Hematopoietic multipotent progenitor cell treated with erythropoietin and hydrocortisone succinate and interleukin-3 and kit ligand, for 8 days (in vitro differentiated cells): ENCODE measurements at regions not wholly inside any gene's neighbourhood (a gene's known extent, or its start where the extent isn't known, plus 50 kb on each side); places are given as distances from the start of the nearest gene placed in this dataset.

ENCODE experiments used
- DNase-seq: peaks from one replicate; pipeline ENCODE4 v3.0.0-alpha.2; 2015

DNA sequence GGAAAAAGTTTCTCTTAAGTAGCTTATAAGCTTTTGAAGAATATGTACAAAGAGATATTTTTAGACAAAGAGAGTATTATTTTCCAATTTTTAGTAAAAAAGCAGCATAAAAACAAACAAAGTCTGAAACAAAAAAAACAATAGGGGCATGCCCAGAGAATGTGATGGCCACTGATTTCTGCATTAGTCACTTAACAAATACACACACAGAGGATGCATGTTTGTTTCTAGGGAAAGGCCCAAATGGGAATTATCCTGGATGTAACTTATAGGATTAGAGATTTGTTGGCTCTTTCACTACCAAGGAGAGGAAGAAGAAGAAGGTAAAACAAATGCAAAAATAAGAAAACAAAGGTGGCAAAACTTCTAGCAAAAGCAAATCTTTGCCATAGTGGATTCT lies 95.9 kb upstream of the SCOC start:
- DNase-seq: no peak

DNA sequence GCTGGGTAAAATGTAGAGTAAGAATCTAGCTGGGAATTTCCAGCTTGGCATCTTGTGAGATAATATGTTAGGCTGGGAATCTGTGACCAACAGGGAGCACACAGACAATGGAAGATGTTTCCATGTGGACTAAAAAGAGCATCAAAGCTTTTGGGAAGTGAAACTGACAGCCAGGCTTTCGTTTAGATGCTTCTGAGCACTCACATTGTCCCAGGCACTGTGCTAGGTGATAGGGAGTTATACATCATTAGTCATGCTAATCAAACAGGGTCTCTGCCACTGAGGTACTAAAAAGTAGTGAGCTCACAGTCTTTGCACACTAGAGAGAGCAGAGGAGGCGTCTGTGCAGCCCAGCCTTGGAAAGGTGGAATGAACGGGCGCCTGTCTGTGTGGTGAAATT lies 101.9 kb upstream of the SCOC start:
- DNase-seq: no peak

- no peak for DNase-seq
Observed at GRCh38 chr4:140269369-140269768, 104.1 kb upstream of the SCOC start.

- DNase-seq: no peak
Observed at GRCh38 chr4:140268186-140268841, 105.1 kb upstream of the SCOC start.

- no peak for DNase-seq
Observed at GRCh38 chr4:140267576-140267975, 105.9 kb upstream of the SCOC start.

GRCh38 chr4:140266958-140267568 lies 106.4 kb upstream of the SCOC start:
- DNase-seq: no peak

GRCh38 chr4:140260227-140260626 lies 106.2 kb upstream of the MAML3 start:
- no peak for DNase-seq

DNA sequence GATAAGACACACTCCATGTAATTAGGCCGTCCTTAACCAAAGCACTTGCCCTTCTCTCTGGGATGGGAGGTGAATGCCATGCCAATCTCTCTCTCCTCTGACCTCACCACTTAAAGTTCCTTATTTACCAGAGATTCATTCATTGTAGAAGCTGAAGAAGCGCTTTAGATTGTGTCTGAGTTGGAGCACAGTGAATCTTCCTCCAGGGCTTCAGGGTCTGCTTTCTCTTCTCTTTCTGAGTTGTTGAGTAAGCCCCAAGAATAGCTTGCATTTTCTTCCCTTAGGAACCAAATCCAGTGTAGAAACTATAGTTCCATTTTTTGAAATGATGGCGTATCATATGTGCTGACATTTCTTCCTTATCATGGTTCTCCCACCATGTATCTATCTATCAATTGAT lies 104.5 kb upstream of the MAML3 start:
- DNase-seq: no peak

DNA sequence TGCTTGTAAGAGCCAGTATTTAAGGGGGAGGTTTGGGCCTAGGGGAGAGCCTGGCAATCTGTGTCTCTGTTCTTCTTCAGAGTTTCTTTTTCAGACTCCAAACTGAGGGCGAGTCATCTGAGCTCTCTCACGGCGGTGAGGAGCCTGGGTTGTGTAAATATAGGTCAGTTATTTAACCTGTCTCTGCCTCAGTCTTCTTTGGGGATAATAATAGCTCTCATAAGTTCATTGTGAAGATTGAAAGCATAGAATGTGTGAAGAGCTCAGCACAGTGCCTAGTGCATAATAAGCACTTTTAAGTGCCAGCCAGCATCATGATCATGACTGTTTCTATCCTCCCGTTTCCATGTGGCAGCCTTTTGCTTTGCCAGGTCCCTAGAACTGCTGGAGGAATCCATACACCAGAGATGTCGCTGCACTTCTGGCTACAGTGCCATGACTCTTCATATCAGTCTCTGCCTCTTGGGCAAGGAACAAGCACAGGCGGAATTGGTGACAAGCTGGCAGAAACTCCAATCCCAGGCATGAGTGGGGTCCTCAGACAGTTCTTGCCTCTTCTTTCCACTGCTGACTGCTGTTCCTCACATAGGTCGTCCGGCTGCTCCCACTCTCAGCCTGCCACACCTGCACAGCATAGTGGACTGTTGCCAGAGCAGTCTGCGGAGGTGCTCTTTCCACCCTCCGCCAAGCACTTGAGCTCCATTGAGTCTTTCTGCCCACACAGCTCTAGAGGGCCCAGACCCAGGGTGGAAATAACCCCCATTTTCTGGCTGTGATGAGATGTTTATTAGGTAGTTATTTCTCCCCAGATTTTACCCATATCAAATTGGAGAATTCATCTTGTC lies 103.7 kb upstream of the MAML3 start:
- DNase-seq: no peak

DNA sequence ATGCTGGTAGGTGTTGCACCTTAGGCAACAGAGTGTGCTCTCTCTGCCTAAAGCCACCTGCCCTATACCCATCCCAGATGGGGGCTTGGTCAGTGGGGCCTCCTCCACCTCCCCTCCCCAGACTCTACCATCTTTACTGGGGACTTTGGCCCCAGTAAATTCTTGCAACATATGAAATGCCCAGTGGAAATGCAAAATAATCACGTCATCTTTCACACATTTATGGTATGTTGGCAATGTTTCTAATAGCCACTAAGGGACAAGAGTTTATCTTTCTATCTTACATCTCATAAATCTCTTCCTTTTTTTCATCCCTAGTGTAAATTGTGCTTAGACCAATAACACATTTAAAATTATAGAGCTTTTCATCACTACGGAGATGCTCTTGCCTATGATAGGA lies 103.0 kb upstream of the MAML3 start:
- no peak for DNase-seq

DNA sequence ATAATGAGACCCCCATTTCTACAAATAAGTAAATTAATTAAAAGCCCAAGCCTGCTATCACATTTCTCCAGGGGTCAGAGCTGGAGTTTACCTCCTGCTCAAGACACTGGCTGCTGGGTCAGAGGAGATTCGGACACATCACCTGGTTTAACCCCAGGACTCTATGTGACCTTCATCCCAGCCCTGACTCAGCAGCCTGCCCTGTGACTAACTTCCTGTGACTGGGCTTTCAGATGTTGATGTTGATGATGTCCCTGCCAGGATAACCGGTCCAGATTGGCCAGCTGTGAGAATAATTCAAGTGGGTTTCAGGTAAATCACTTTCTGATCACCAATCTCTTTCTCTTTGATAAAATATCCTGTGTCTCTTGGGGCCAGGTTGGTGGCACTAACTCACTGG lies 102.4 kb upstream of the MAML3 start:
- DNase-seq: no peak

DNA sequence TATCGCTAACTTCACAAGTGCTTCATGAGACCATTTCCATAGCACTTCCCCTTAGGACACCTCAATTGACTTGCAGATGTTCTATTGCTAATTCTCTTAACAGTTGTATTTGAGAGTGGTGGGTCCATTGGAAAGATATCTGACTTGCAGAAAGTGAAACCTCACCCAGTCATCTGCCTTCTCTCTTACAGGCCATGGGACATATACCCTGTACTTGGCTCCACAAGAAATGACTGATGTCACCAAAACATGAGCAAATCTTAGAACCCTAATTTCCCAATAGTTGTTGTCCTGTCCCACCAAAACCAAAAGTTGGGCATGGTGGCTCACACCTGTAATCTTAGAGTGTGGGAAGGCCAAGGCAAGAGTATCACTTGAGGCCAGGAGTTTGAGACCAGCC lies 101.9 kb upstream of the MAML3 start:
- DNase-seq: no peak

DNA sequence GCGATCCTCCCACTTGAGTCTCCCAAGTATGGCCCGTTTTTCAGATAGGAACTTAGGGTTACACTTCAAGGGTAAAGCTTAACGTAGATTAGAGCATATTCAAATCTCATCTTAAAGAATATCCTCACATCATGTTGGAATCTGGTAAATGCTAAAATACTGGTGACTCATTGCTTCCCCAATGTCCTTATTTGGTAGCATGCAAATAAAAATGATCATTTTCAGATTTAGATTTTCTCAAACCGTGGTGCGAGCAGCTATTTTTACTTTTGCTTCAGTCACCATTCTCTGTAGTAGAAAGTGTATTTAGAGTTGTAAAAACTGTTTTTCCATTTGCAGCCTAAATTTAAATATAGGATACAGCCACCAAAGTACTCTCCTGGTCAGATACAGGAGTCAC lies 101.5 kb upstream of the MAML3 start:
- DNase-seq: no peak

GRCh38 chr4:140254651-140255299 lies 100.8 kb upstream of the MAML3 start:
- DNase-seq: no peak

DNA sequence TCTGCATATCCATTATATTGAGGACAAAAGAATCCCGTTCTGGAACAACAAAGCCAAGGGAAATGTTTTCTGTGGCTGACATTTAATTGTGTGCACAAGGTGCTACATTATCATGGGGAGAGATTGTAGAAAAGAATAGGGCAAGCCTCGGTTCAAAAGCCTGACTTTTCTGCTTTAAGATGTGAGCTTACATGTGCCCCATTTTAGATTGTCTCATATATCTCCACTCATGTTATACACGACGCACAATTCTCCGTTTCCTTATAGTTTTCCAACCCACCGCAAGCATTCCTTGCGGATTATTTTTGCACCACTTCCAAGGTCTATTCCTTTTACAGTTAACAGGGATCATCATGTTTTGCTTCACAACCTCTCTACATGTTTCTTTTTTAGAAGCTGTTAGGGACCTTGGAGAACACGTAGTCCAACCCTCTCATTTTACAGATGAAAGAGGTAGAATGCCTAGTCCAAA lies 99.6 kb upstream of the MAML3 start:
- no peak for DNase-seq

- DNase-seq: peak; percentile 35
Observed at GRCh38 chr4:140252742-140253555, 99.0 kb upstream of the MAML3 start.

DNA sequence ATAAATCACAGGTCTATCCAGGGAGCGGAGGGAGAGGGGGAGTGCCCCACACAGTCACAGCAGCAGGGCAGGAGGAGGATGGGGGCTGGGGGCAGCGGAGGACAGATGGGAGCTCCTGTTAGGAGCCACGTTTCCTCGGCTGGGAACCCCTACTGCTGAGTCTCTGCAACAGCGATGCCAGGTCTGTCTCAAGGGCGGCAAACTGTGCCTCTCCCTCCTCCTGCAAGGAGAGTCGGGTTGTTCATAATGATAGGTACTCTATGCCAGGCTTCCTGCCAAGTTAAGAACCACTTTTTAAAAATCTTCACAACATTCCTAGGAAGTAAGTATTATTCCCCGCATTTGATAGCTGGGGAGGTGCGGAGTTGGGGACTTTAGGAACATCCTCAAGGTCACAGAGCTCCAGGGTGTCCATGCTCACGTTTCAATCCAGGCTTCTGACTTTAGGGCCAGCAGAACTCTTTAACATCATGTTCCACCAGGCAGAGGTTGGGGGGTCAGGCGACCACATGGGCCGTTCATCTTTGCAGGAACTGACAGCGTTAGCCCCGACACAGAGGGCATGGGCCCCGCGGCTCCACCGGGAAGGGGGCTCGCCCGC lies 98.3 kb upstream of the MAML3 start:
- DNase-seq: peak; percentile 43

- no peak for DNase-seq
Observed at GRCh38 chr4:140251571-140251970, 97.6 kb upstream of the MAML3 start.

- DNase-seq: no peak
Observed at GRCh38 chr4:140250989-140251552, 97.1 kb upstream of the MAML3 start.

DNA sequence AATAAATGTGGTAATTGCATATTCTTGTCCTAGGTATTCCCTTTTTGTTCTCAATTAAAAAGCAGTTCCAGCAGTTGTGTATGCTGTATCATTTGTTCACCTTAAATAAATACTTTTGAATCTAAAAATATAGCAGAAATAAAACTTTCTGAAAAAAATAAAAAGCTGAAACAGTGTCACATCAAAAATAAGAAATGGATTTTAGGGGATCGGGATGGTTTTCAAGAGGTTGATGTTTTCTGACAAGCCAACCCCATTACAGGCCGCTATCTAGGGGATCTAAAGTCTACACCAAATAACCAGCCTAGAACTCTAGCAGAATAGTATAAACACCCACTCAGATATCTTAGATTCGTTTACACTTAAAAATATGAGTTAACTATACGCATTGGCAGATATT lies 95.4 kb upstream of the MAML3 start:
- DNase-seq: peak; percentile 35

- no peak for DNase-seq
Observed at GRCh38 chr4:140247237-140247636, 93.3 kb upstream of the MAML3 start.

- DNase-seq: no peak
Observed at GRCh38 chr4:140246216-140246615, 92.2 kb upstream of the MAML3 start.
